ENCODE measurements at regions not wholly inside any gene's neighbourhood (a gene's known extent, or its start where the extent isn't known, plus 50 kb on each side); places are given as distances from the start of the nearest gene placed in this dataset.

GRCh38 chr15:100758555-100758954 lies 121.1 kb upstream of the ALDH1A3 start:
- no peak for DNase-seq (ENCODE audit: low read depth)
- TF ChIP-seq MAX (IDR thresholded peaks at IDR 0.05; ENCODE audit: low read depth, low read length) (no peak), POLR2A (IDR thresholded peaks at IDR 0.05; ENCODE audit: extremely low read depth, insufficient read length) (no peak), CTCF (IDR thresholded peaks at IDR 0.05; ENCODE audit: low read depth, low read length) (no peak), MYC (IDR thresholded peaks at IDR 0.05; ENCODE audit: low read depth, low read length) (no peak)
- no peak overlapping the region for H3K4me3 ChIP-seq (ENCODE audit: low read depth, low read length)

- no peak for DNase-seq (ENCODE audit: low read depth)
- H3K4me3 ChIP-seq (ENCODE audit: low read depth, low read length), result no peak overlapping the region
- no peak for TF ChIP-seq POLR2A (IDR thresholded peaks at IDR 0.05; ENCODE audit: extremely low read depth, insufficient read length)
- TF ChIP-seq MAX (IDR thresholded peaks at IDR 0.05; ENCODE audit: low read depth, low read length), result no peak
- TF ChIP-seq CTCF (IDR thresholded peaks at IDR 0.05; ENCODE audit: low read depth, low read length), result no peak
- TF ChIP-seq MYC (IDR thresholded peaks at IDR 0.05; ENCODE audit: low read depth, low read length), result no peak
Observed at GRCh38 chr15:100759106-100759505, 120.5 kb upstream of the ALDH1A3 start.

GRCh38 chr15:100759698-100760356 lies 119.8 kb upstream of the ALDH1A3 start:
- no peak for DNase-seq (ENCODE audit: low read depth)
- H3K4me3 ChIP-seq (ENCODE audit: low read depth, low read length), result no peak overlapping the region
- TF ChIP-seq MYC (IDR thresholded peaks at IDR 0.05; ENCODE audit: low read depth, low read length), result no peak
- no peak for TF ChIP-seq POLR2A (IDR thresholded peaks at IDR 0.05; ENCODE audit: extremely low read depth, insufficient read length)
- no peak for TF ChIP-seq MAX (IDR thresholded peaks at IDR 0.05; ENCODE audit: low read depth, low read length)
- no peak for TF ChIP-seq CTCF (IDR thresholded peaks at IDR 0.05; ENCODE audit: low read depth, low read length)

GRCh38 chr15:100760357-100760903 lies 119.2 kb upstream of the ALDH1A3 start:
- no peak overlapping the region for H3K4me3 ChIP-seq (ENCODE audit: low read depth, low read length)
- TF ChIP-seq MYC (IDR thresholded peaks at IDR 0.05; ENCODE audit: low read depth, low read length), result no peak
- TF ChIP-seq CTCF (IDR thresholded peaks at IDR 0.05; ENCODE audit: low read depth, low read length), result no peak
- no peak for TF ChIP-seq MAX (IDR thresholded peaks at IDR 0.05; ENCODE audit: low read depth, low read length)
- no peak for TF ChIP-seq POLR2A (IDR thresholded peaks at IDR 0.05; ENCODE audit: extremely low read depth, insufficient read length)
- DNase-seq (ENCODE audit: low read depth), result no peak

- no peak overlapping the region for H3K4me3 ChIP-seq (ENCODE audit: low read depth, low read length)
- DNase-seq (ENCODE audit: low read depth), result no peak
- TF ChIP-seq MYC (IDR thresholded peaks at IDR 0.05; ENCODE audit: low read depth, low read length) (no peak), POLR2A (IDR thresholded peaks at IDR 0.05; ENCODE audit: extremely low read depth, insufficient read length) (no peak), CTCF (IDR thresholded peaks at IDR 0.05; ENCODE audit: low read depth, low read length) (no peak), MAX (IDR thresholded peaks at IDR 0.05; ENCODE audit: low read depth, low read length) (no peak)
Observed at GRCh38 chr15:100761290-100761935, 118.2 kb upstream of the ALDH1A3 start.
